HCT116 (cell line): ENCODE measurements at regions not wholly inside any gene's neighbourhood (a gene's known extent, or its start where the extent isn't known, plus 50 kb on each side); places are given as distances from the start of the nearest gene placed in this dataset.

ENCODE experiments used
- ATAC-seq: fragments of 200-7000 bp; cut with Tn5 transposase; 2 replicates; pipeline ENCODE4 v1.9.1; 2020; ENCODE audit warnings: mild to moderate bottlenecking, moderate library complexity
- BruUV-seq: library from RNA; stranded (reverse); fragments of 400-500 nt; replicated peaks from 2 replicates; lab custom pipeline; 2021; lab: Mats Ljungman, UMichigan
- CTCF ChIA-PET: fragments of 300-600 bp; sonication (Branson Sonifier 250); formaldehyde crosslinking; loops from one replicate; lab custom pipeline; 2021; ENCODE audit warnings: antibody characterized with exemption; lab: Charles Lee
- POLR2A ChIA-PET: fragments of 300-600, 350-600 bp; sonication (Branson Sonifier 250); formaldehyde crosslinking; loops from one replicate; lab custom pipeline; 2021; ENCODE audit warnings: antibody characterized with exemption; lab: Charles Lee
- RAD21 ChIA-PET, 2 experiments: fragments of 300-600 bp; sonication (Branson Sonifier 250); formaldehyde crosslinking; loops; one replicate each; lab custom pipeline; 2023; ENCODE audit warnings: low total read pairs in 2 of 2; ENCODE audit not compliant: uncharacterized antibody in 2 of 2, unreplicated experiment in 2 of 2, low non-redundant PET in 1 of 2; lab: Charles Lee
- DNase-seq: peaks from one replicate; pipeline ENCODE4 v3.0.0-alpha.2; 2010; ENCODE audit warnings: low read depth, low spot score
- H2AFZ ChIP-seq: fragments of 200-600 bp; shearing (Covaris generic), sonication (generic); 2 replicates; pipeline ENCODE4 v1.6.1; 2017; ENCODE audit warnings: low read depth, mixed run types, mixed read lengths, antibody characterized with exemption, low read length; ENCODE audit not compliant: poor library complexity, severe bottlenecking
- H3K27ac ChIP-seq: 2 replicates; pipeline ENCODE4 v1.5.1; 2012; ENCODE audit warnings: low read depth, low read length
- H3K27me3 ChIP-seq: fragments of 200-600 bp; sonication (generic); 2 replicates; pipeline ENCODE4 v1.6.1; 2016; ENCODE audit warnings: mixed run types, low read length, mixed read lengths; ENCODE audit not compliant: insufficient read depth
- H3K36me3 ChIP-seq, 2 experiments: fragments of 200-500 bp in 1 of 2; fragments of 200-600 bp in 1 of 2; sonication (Bioruptor generic) in 1 of 2; sonication (generic) in 1 of 2; 2 replicates each; pipeline versions ENCODE4 v1.5.1 to v1.6.1; 2014 to 2016; ENCODE audit warnings: low read length in 2 of 2, inconsistent platforms in 1 of 2, mixed read lengths in 1 of 2, mixed run types in 1 of 2; ENCODE audit not compliant: insufficient read depth in 2 of 2, control insufficient read depth in 1 of 2
- H3K4me1 ChIP-seq, 2 experiments: fragments of 200-600 bp in 1 of 2; sonication (generic) in 1 of 2; 2 replicates each; pipeline versions ENCODE4 v1.5.1 to v1.6.1; 2012 to 2017; ENCODE audit warnings: low read length in 2 of 2, inconsistent platforms in 1 of 2, mild to moderate bottlenecking in 1 of 2, mixed read lengths in 1 of 2, mixed run types in 1 of 2, moderate library complexity in 1 of 2; ENCODE audit not compliant: insufficient read depth in 2 of 2, control insufficient read depth in 1 of 2
- H3K4me2 ChIP-seq: fragments of 200-600 bp; sonication (generic); 2 replicates; pipeline ENCODE4 v1.6.1; 2017; ENCODE audit warnings: mixed run types, low read length, mixed read lengths
- H3K4me3 ChIP-seq, 2 experiments: fragments of 200-600 bp in 1 of 2; sonication (generic) in 1 of 2; replicated peaks in 1 of 2; 2 replicates each; pipeline ENCODE4 v1.5.1; 2011 to 2016; ENCODE audit warnings: low read length in 2 of 2, control low read depth in 1 of 2, low read depth in 1 of 2, mild to moderate bottlenecking in 1 of 2, mixed read lengths in 1 of 2, mixed run types in 1 of 2
- H3K79me2 ChIP-seq: fragments of 200-600 bp; sonication (generic); 2 replicates; pipeline ENCODE4 v1.6.1; 2017; ENCODE audit warnings: mild to moderate bottlenecking, mixed run types, low read length, moderate library complexity, mixed read lengths; ENCODE audit not compliant: insufficient read depth
- H3K9ac ChIP-seq: fragments of 200-600 bp; sonication (generic); 2 replicates; pipeline ENCODE4 v1.6.1; 2016; ENCODE audit warnings: low read length, mixed read lengths
- H3K9me2 ChIP-seq: fragments of 200-600 bp; sonication (generic), shearing (Covaris generic); 2 replicates; pipeline ENCODE4 v1.6.1; 2017; ENCODE audit warnings: mixed run types, mild to moderate bottlenecking, moderate library complexity; ENCODE audit not compliant: insufficient read depth
- H3K9me3 ChIP-seq, 2 experiments: fragments of 200-500 bp in 1 of 2; fragments of 200-600 bp in 1 of 2; sonication (Bioruptor generic) in 1 of 2; sonication (generic) in 1 of 2; 2 replicates each; pipeline ENCODE4 v1.6.1; 2014 to 2017; ENCODE audit warnings: low read length in 2 of 2, mixed read lengths in 2 of 2, inconsistent platforms in 1 of 2, low read depth in 1 of 2, mild to moderate bottlenecking in 1 of 2, mixed run types in 1 of 2, moderate library complexity in 1 of 2; ENCODE audit not compliant: control insufficient read depth in 1 of 2, insufficient read depth in 1 of 2
- H4K20me1 ChIP-seq: fragments of 200-600 bp; sonication (generic), shearing (Covaris generic); 2 replicates; pipeline ENCODE4 v1.6.1; 2017; ENCODE audit warnings: mixed run types, mild to moderate bottlenecking, moderate library complexity; ENCODE audit not compliant: insufficient read depth
- CBX3 ChIP-seq: IDR thresholded peaks from 2 replicates; pipeline ENCODE4 v1.6.1; 2012; ENCODE audit warnings: low read depth
- CEBPB ChIP-seq: IDR thresholded peaks from 2 replicates; pipeline ENCODE4 v1.6.1; 2012; ENCODE audit warnings: low read depth
- EZH2 ChIP-seq: fragments of 200-600 bp; sonication (generic); IDR thresholded peaks from 2 replicates; pipeline ENCODE4 v1.6.1; 2017; ENCODE audit warnings: antibody characterized with exemption, mixed run types
- EZH2phosphoT487 ChIP-seq: fragments of 200-600 bp; IDR thresholded peaks from 2 replicates; pipeline ENCODE4 v1.6.1; 2018; ENCODE audit warnings: antibody characterized with exemption, borderline replicate concordance
- ZNF274 ChIP-seq: fragments of 200-500 bp; sonication (Bioruptor generic); IDR thresholded peaks from 2 replicates; pipeline ENCODE4 v1.6.1; 2014; ENCODE audit warnings: mild to moderate bottlenecking, low read depth, low read length, inconsistent platforms
- intact Hi-C: fragments of 100-400 bp; cut with micrococcal nuclease; formaldehyde crosslinking; loops from 2 replicates; pipeline ENCODE4 v1.10.0; 2022
- TF ChIP-seq, protein P1 (sequence below): IDR thresholded peaks from 2 replicates; pipeline ENCODE4 v1.6.1; 2012; ENCODE audit warnings: low read depth
- TF ChIP-seq, protein P2 (sequence below): IDR thresholded peaks from 2 replicates; pipeline ENCODE4 v1.6.1; 2012
- TF ChIP-seq, protein P3 (sequence below), 3 experiments: fragments of 200-600 bp in 1 of 3; sonication (generic) in 1 of 3; IDR thresholded peaks in 2 of 3; conservative IDR thresholded peaks in 1 of 3; 2 replicates each; pipeline ENCODE4 v1.5.1; 2012 to 2017; ENCODE audit warnings: low read depth in 2 of 3, low read length in 2 of 3, antibody characterized with exemption in 1 of 3, borderline replicate concordance in 1 of 3, control low read depth in 1 of 3, mild to moderate bottlenecking in 1 of 3, mixed read lengths in 1 of 3, mixed run types in 1 of 3, moderate library complexity in 1 of 3; ENCODE audit not compliant: insufficient read depth in 1 of 3

DNA sequence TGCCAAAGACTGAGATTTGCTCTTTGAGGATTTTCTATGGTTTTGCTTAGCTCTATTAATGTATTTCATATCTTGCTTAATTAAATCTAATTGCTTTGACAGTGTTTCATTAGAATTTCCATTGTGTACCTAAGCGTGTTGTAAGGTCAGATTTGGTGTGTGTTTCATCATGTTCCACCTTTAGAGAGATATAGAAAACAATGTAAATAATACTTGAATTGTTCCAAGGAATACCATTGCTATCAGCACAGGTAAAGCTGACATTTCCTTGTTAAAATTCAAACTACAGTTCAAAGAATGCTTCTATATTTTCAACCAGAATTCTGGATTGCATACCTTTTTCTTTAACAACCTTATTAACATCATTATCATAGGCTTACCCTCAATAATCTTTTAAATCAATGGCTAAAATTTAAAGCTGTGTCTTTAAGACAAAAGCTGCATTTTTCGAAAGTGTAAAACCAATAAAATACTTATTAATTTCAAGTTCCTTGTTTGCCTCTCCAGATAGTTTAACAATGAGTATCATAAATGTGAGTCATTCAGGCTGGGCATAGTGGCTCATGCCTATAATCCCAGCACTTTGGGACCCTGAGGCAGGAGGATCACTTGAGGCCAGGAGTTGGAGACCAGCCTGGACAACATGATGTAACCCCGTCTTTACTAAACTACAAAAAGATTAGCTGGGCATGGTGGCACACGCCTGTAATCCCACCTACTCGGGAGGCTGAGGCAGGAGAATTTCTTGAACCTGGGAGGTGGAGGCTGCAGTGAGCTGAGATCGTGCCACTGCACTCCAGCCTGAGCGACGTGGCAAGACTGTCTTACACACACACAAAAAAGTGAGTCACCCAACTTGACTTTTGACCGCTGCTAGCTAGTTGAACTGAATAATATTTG, 188.0 kb upstream of the PKDCC start (continued):
- TF ChIP-seq, protein P1, sequence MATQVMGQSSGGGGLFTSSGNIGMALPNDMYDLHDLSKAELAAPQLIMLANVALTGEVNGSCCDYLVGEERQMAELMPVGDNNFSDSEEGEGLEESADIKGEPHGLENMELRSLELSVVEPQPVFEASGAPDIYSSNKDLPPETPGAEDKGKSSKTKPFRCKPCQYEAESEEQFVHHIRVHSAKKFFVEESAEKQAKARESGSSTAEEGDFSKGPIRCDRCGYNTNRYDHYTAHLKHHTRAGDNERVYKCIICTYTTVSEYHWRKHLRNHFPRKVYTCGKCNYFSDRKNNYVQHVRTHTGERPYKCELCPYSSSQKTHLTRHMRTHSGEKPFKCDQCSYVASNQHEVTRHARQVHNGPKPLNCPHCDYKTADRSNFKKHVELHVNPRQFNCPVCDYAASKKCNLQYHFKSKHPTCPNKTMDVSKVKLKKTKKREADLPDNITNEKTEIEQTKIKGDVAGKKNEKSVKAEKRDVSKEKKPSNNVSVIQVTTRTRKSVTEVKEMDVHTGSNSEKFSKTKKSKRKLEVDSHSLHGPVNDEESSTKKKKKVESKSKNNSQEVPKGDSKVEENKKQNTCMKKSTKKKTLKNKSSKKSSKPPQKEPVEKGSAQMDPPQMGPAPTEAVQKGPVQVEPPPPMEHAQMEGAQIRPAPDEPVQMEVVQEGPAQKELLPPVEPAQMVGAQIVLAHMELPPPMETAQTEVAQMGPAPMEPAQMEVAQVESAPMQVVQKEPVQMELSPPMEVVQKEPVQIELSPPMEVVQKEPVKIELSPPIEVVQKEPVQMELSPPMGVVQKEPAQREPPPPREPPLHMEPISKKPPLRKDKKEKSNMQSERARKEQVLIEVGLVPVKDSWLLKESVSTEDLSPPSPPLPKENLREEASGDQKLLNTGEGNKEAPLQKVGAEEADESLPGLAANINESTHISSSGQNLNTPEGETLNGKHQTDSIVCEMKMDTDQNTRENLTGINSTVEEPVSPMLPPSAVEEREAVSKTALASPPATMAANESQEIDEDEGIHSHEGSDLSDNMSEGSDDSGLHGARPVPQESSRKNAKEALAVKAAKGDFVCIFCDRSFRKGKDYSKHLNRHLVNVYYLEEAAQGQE: no peak
- no peak for TF ChIP-seq ZNF274

DNA sequence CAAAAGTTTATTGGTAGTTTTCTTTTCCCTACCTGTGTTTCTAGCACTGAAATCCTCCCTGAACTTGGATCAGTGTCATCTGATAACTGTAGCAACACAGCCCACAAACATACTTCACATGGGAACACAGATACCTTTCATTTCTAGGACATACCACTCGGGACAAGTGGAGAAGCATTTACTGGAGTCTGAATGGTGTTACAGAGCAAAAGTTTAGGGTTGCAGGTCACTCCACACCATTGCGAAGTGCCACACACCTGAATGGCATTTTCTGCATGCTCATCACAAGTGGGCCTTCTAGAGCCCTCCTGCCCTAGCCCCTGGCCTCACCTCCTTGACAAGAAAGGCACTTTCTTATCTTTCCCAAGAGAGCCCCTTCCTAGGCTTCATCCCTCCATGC, 184.8 kb upstream of the PKDCC start:
- Histone ChIP-seq H4K20me1 (no peaks in the 10 kb centered on the region), H3K4me1 (peaks cover 2 to 16% of the 10 kb centered on the region in 2 experiments; a peak in 3 of 4 replicates), H3K4me2 (no peak overlapping the region), H3K4me3 (no peak overlapping the region), H2AFZ (no peak overlapping the region), H3K79me2 (no peaks in the 10 kb centered on the region), H3K27me3 (no peaks in the 10 kb centered on the region; the same call in 1 of the 2 replicates), H3K9me3 (no peaks in the 10 kb centered on the region), H3K27ac (no peak overlapping the region), H3K9me2 (no peaks in the 10 kb centered on the region), H3K9ac (no peak overlapping the region), H3K36me3 (no peaks in the 10 kb centered on the region)
- no peak for ATAC-seq
- RAD21 ChIA-PET: no interaction called here
- DNase-seq: no peak
- CTCF ChIA-PET: interaction anchor here (1.0 to 1.7 kb wide), 2 partner anchors 10 to 220 kb away, joined by 3 to 8 read pairs; no protein-coding TSS in a partner anchor
- intact Hi-C loops: loop anchor here (10.0 kb wide), 1 partner anchor 802 kb away; no protein-coding TSS in a partner anchor
- no TSS peak for BruUV-seq
- TF ChIP-seq, protein P2, sequence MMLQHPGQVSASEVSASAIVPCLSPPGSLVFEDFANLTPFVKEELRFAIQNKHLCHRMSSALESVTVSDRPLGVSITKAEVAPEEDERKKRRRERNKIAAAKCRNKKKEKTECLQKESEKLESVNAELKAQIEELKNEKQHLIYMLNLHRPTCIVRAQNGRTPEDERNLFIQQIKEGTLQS: no peak
- TF ChIP-seq ZNF274: no peak
- TF ChIP-seq, protein P3, sequence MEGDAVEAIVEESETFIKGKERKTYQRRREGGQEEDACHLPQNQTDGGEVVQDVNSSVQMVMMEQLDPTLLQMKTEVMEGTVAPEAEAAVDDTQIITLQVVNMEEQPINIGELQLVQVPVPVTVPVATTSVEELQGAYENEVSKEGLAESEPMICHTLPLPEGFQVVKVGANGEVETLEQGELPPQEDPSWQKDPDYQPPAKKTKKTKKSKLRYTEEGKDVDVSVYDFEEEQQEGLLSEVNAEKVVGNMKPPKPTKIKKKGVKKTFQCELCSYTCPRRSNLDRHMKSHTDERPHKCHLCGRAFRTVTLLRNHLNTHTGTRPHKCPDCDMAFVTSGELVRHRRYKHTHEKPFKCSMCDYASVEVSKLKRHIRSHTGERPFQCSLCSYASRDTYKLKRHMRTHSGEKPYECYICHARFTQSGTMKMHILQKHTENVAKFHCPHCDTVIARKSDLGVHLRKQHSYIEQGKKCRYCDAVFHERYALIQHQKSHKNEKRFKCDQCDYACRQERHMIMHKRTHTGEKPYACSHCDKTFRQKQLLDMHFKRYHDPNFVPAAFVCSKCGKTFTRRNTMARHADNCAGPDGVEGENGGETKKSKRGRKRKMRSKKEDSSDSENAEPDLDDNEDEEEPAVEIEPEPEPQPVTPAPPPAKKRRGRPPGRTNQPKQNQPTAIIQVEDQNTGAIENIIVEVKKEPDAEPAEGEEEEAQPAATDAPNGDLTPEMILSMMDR (IDR thresholded peaks at IDR 0.05 in 2 of 3, conservative IDR thresholded peaks at IDR 0.05 in 1 of 3; ENCODE audit: borderline replicate concordance in 1 of 3, insufficient read depth in 1 of 3, low read depth in 2 of 3, low read length in 2 of 3): no peak
- TF ChIP-seq EZH2phosphoT487: no peak
- TF ChIP-seq CEBPB: no peak
- no peak for TF ChIP-seq EZH2
- no peak for TF ChIP-seq CBX3
- POLR2A ChIA-PET: no interaction called here
